Liver (tissue), 3 donors: ENCODE measurements at regions not wholly inside any gene's neighbourhood (a gene's known extent, or its start where the extent isn't known, plus 50 kb on each side); places are given as distances from the start of the nearest gene placed in this dataset.

Experiments
- ATF3 ChIP-seq: IDR thresholded peaks from 2 replicates; pipeline ENCODE4 v1.6.1; 2016; ENCODE audit warnings: antibody characterized with exemption
- CTCF ChIP-seq: fragments of 150-350 bp; IDR thresholded peaks from 2 replicates; pipeline ENCODE4 v1.5.1; 2017; ENCODE audit warnings: improper control_type of control experiment, low read depth, low read length; ENCODE audit not compliant: missing input control
- EGR1 ChIP-seq, 2 donors: IDR thresholded peaks; 2 replicates each; pipeline ENCODE4 v1.6.1; 2016 to 2018; ENCODE audit warnings: antibody characterized with exemption in 2 of 2, low read depth in 2 of 2
- GABPA ChIP-seq, 2 donors: IDR thresholded peaks in 1 of 2; conservative IDR thresholded peaks in 1 of 2; 2 replicates each; pipeline ENCODE4 v1.6.1; 2016; ENCODE audit warnings: antibody characterized with exemption in 2 of 2, mild to moderate bottlenecking in 1 of 2, moderate library complexity in 1 of 2
- HNF4A ChIP-seq, 2 donors: conservative IDR thresholded peaks; 2 replicates each; pipeline ENCODE4 v1.6.1; 2016; ENCODE audit warnings: antibody characterized with exemption in 2 of 2, mild to moderate bottlenecking in 2 of 2
- JUND ChIP-seq, 2 donors: IDR thresholded peaks; 2 replicates each; pipeline ENCODE4 v1.6.1; 2016; ENCODE audit warnings: antibody characterized with exemption in 2 of 2
- MAX ChIP-seq: IDR thresholded peaks from 2 replicates; pipeline ENCODE4 v1.6.1; 2016; ENCODE audit warnings: antibody characterized with exemption
- RAD21 ChIP-seq, 2 donors: IDR thresholded peaks; 2 replicates each; pipeline ENCODE4 v1.6.1; 2016; ENCODE audit warnings: antibody characterized with exemption in 2 of 2, mild to moderate bottlenecking in 2 of 2
- REST ChIP-seq: IDR thresholded peaks from 2 replicates; pipeline ENCODE4 v1.6.1; 2016; ENCODE audit warnings: antibody characterized with exemption, mild to moderate bottlenecking
- SP1 ChIP-seq: IDR thresholded peaks from 2 replicates; pipeline ENCODE4 v1.6.1; 2018; ENCODE audit warnings: antibody characterized with exemption, mild to moderate bottlenecking
- TAF1 ChIP-seq: conservative IDR thresholded peaks from 2 replicates; pipeline ENCODE4 v1.6.1; 2016; ENCODE audit warnings: antibody characterized with exemption, mild to moderate bottlenecking
- ZBTB33 ChIP-seq: IDR thresholded peaks from 2 replicates; pipeline ENCODE4 v1.6.1; 2016; ENCODE audit warnings: antibody characterized with exemption
- donor health status: healthy.
- donor health status: healthy.

- TF ChIP-seq CTCF, result no peak
- no peak for TF ChIP-seq REST
- TF ChIP-seq MAX, result no peak
- TF ChIP-seq TAF1, result no peak
- no peak for TF ChIP-seq ZBTB33
- no peak for TF ChIP-seq EGR1 (IDR thresholded peaks at IDR 0.05; ENCODE audit: low read depth in 2 of 2)
- TF ChIP-seq SP1, result no peak
- no peak for TF ChIP-seq GABPA (IDR thresholded peaks at IDR 0.05 in 1 of 2, conservative IDR thresholded peaks at IDR 0.05 in 1 of 2)
- no peak for TF ChIP-seq HNF4A (conservative IDR thresholded peaks at IDR 0.05)
- no peak for TF ChIP-seq RAD21 (IDR thresholded peaks at IDR 0.05)
- no peak for TF ChIP-seq JUND (IDR thresholded peaks at IDR 0.05)
- no peak for TF ChIP-seq ATF3
Observed at GRCh38 chr1:63198871-63199394, 123.4 kb upstream of the FOXD3 start.
